ENCODE measurements at regions not wholly inside any gene's neighbourhood (a gene's known extent, or its start where the extent isn't known, plus 50 kb on each side); places are given as distances from the start of the nearest gene placed in this dataset.

GRCh38 chr17:79215631-79216030 lies 141.0 kb downstream of the ENGASE start:
- DNase-seq, result no peak

GRCh38 chr17:79214940-79215604 lies 140.4 kb downstream of the ENGASE start:
- no peak for DNase-seq

GRCh38 chr17:79214459-79214858 lies 139.8 kb downstream of the ENGASE start:
- no peak for DNase-seq

- no peak for DNase-seq
These were observed 138.7 kb downstream of the ENGASE start for GRCh38 chr17:79213305-79213704.

- no peak for DNase-seq
These were observed 137.8 kb downstream of the ENGASE start for GRCh38 chr17:79212149-79213087.

- DNase-seq, result no peak
These were observed 136.6 kb downstream of the ENGASE start for GRCh38 chr17:79211061-79211770.

- no peak for DNase-seq
These were observed 136.0 kb downstream of the ENGASE start for GRCh38 chr17:79210638-79211037.

GRCh38 chr17:79207960-79208359 lies 133.3 kb downstream of the ENGASE start:
- DNase-seq, result no peak

- DNase-seq, result no peak
These were observed 131.1 kb downstream of the ENGASE start for GRCh38 chr17:79205688-79206205.

GRCh38 chr17:79204261-79204660 lies 129.6 kb downstream of the ENGASE start:
- no peak for DNase-seq

GRCh38 chr17:79203657-79204056 lies 129.0 kb downstream of the ENGASE start:
- no peak for DNase-seq

- no peak for DNase-seq
These were observed 128.4 kb downstream of the ENGASE start for GRCh38 chr17:79203016-79203415.

GRCh38 chr17:79202480-79202879 lies 127.9 kb downstream of the ENGASE start:
- DNase-seq, result no peak

- no peak for DNase-seq
These were observed 127.1 kb downstream of the ENGASE start for GRCh38 chr17:79201536-79202227.

GRCh38 chr17:79201119-79201518 lies 126.5 kb downstream of the ENGASE start:
- DNase-seq, result no peak

- no peak for DNase-seq
These were observed 122.3 kb downstream of the ENGASE start for GRCh38 chr17:79196913-79197312.

- DNase-seq, result no peak
These were observed 118.1 kb downstream of the ENGASE start for GRCh38 chr17:79192503-79193351.

GRCh38 chr17:79191270-79191934 lies 116.8 kb downstream of the ENGASE start:
- DNase-seq, result no peak

GRCh38 chr17:79189305-79189704 lies 114.7 kb downstream of the ENGASE start:
- no peak for DNase-seq

- DNase-seq, result no peak
These were observed 114.1 kb downstream of the ENGASE start for GRCh38 chr17:79188685-79189084.

- no peak for DNase-seq
These were observed 113.4 kb downstream of the ENGASE start for GRCh38 chr17:79188048-79188447.

Data from effector CD8-positive, alpha-beta T cell (primary cell).